ENCODE measurements at regions not wholly inside any gene's neighbourhood (a gene's known extent, or its start where the extent isn't known, plus 50 kb on each side); places are given as distances from the start of the nearest gene placed in this dataset.

DNA sequence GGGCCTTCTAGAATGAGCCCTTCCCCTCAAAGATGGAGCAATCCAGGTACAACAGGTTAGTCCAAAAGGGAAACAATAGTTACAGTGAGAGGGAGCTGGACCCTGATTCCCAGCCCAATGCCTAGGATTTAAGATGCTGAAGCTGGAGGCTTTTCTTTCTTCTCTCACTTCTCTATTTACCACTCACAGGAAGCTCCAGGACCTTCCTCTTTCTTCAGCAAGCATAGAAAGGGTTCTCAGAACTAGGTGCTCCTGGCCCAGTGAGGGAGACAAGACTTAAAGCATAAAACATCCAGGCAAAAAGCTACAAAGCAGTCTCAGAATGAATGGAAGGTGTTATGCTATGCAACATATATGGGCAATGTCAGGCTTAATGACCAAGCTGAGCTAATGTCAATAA is 279.0 kb downstream of the SRBD1 start:
- H3K4me1 ChIP-seq (ENCODE audit: insufficient read depth, low read length, severe bottlenecking), result no peaks in the 10 kb centered on the region
- no peak overlapping the region for H3K4me3 ChIP-seq (ENCODE audit: low read depth, low read length, poor library complexity, severe bottlenecking)
- no peak for TF ChIP-seq EZH2 (IDR thresholded peaks at IDR 0.05; ENCODE audit: borderline replicate concordance, low read length)
- TF ChIP-seq, protein P1, sequence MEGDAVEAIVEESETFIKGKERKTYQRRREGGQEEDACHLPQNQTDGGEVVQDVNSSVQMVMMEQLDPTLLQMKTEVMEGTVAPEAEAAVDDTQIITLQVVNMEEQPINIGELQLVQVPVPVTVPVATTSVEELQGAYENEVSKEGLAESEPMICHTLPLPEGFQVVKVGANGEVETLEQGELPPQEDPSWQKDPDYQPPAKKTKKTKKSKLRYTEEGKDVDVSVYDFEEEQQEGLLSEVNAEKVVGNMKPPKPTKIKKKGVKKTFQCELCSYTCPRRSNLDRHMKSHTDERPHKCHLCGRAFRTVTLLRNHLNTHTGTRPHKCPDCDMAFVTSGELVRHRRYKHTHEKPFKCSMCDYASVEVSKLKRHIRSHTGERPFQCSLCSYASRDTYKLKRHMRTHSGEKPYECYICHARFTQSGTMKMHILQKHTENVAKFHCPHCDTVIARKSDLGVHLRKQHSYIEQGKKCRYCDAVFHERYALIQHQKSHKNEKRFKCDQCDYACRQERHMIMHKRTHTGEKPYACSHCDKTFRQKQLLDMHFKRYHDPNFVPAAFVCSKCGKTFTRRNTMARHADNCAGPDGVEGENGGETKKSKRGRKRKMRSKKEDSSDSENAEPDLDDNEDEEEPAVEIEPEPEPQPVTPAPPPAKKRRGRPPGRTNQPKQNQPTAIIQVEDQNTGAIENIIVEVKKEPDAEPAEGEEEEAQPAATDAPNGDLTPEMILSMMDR (IDR thresholded peaks at IDR 0.05; ENCODE audit: low read length), result no peak
- H3K27ac ChIP-seq (ENCODE audit: low read depth, low read length, poor library complexity, severe bottlenecking), result no peak overlapping the region
- no peak overlapping the region for H3K4me2 ChIP-seq (ENCODE audit: low read length)
- no peaks in the 10 kb centered on the region for H3K27me3 ChIP-seq (ENCODE audit: insufficient read depth, low read length)
- H2AFZ ChIP-seq (ENCODE audit: low read length), result no peak overlapping the region
- no peaks in the 10 kb centered on the region for H3F3A ChIP-seq (ENCODE audit: insufficient read depth, low read length)
- no peaks in the 10 kb centered on the region for H3K9me2 ChIP-seq (ENCODE audit: low read depth, low read length)
- H3K9ac ChIP-seq (ENCODE audit: low read length), result no peak overlapping the region
- H3K9me3 ChIP-seq (ENCODE audit: low read length), result no peaks in the 10 kb centered on the region
- no peaks in the 10 kb centered on the region for H3K79me2 ChIP-seq (ENCODE audit: insufficient read depth, low read length)
- no peaks in the 10 kb centered on the region for H4K20me1 ChIP-seq (ENCODE audit: insufficient read depth, low read length)
- no peaks in the 10 kb centered on the region for H3K36me3 ChIP-seq (ENCODE audit: insufficient read depth, low read length)

DNA sequence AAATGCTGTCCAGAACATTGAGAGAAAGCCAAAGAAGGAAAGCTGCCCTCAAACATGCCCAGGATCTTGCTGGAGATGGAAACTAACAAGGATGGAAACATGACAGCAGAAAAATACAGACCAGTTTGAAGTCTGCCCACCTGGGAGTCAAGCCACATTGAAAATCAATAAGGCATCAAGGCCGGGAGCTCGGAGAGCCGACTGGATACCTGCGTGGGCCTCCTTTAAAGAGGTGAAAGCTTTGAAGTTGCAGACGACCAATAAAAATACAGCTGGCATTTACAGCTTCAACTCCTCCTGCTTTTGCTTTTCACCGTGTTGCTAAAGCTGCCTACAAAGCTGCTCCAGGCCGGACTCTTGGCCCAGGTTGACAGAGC is 279.7 kb downstream of the SRBD1 start:
- no peaks in the 10 kb centered on the region for H3K36me3 ChIP-seq (ENCODE audit: insufficient read depth, low read length)
- H3K4me3 ChIP-seq (ENCODE audit: low read depth, low read length, poor library complexity, severe bottlenecking), result no peak overlapping the region
- H3K79me2 ChIP-seq (ENCODE audit: insufficient read depth, low read length), result no peaks in the 10 kb centered on the region
- no peaks in the 10 kb centered on the region for H3K4me1 ChIP-seq (ENCODE audit: insufficient read depth, low read length, severe bottlenecking)
- no peak for TF ChIP-seq EZH2 (IDR thresholded peaks at IDR 0.05; ENCODE audit: borderline replicate concordance, low read length)
- TF ChIP-seq, protein P1 (IDR thresholded peaks at IDR 0.05; ENCODE audit: low read length), result no peak
- H3K27me3 ChIP-seq (ENCODE audit: insufficient read depth, low read length), result no peaks in the 10 kb centered on the region
- H3F3A ChIP-seq (ENCODE audit: insufficient read depth, low read length), result no peaks in the 10 kb centered on the region
- no peaks in the 10 kb centered on the region for H3K9me2 ChIP-seq (ENCODE audit: low read depth, low read length)
- no peak overlapping the region for H3K4me2 ChIP-seq (ENCODE audit: low read length)
- H2AFZ ChIP-seq (ENCODE audit: low read length), result no peak overlapping the region
- no peak overlapping the region for H3K27ac ChIP-seq (ENCODE audit: low read depth, low read length, poor library complexity, severe bottlenecking)
- no peak overlapping the region for H3K9ac ChIP-seq (ENCODE audit: low read length)
- H4K20me1 ChIP-seq (ENCODE audit: insufficient read depth, low read length), result no peaks in the 10 kb centered on the region
- no peaks in the 10 kb centered on the region for H3K9me3 ChIP-seq (ENCODE audit: low read length)

DNA sequence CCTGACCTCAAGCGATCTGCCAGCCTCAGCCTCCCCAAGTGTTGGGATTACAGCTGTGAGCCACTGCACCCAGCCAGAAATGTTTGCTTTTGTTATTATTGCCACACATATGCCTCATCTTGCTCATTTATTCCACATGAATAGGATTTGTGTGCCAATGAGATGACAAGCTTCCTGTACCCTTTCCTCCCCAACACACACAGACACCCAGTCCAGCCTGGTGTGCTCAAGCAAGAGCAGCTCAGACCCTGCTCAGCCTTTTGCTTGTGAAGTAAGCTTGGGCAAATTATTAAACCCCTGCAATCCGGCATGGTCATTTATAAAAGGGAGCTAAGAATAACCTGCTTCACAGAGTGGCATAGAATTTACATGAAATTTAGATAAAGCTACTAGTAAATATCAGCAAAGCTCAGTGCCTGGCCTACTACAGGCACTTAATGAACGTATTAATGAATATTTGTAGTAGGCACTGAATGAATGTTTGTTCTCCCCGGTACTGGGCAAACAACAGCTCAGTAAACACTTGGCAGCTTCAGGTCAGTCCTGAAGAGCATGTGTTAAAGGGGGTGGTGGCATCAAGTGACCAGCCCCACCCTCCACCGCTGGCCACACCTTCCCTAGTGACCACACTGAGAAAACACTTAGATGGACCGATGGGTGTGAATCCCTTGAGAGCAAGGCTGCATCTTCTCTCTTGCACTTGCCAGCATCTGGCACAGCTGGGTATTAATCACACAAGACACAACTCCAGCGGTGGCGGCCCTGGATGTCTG is 280.2 kb downstream of the SRBD1 start:
- H4K20me1 ChIP-seq (ENCODE audit: insufficient read depth, low read length), result no peaks in the 10 kb centered on the region
- no peak overlapping the region for H3K27ac ChIP-seq (ENCODE audit: low read depth, low read length, poor library complexity, severe bottlenecking)
- H3K79me2 ChIP-seq (ENCODE audit: insufficient read depth, low read length), result no peaks in the 10 kb centered on the region
- H3F3A ChIP-seq (ENCODE audit: insufficient read depth, low read length), result no peaks in the 10 kb centered on the region
- no peaks in the 10 kb centered on the region for H3K36me3 ChIP-seq (ENCODE audit: insufficient read depth, low read length)
- H3K4me2 ChIP-seq (ENCODE audit: low read length), result no peak overlapping the region
- no peaks in the 10 kb centered on the region for H3K9me2 ChIP-seq (ENCODE audit: low read depth, low read length)
- H3K9ac ChIP-seq (ENCODE audit: low read length), result no peak overlapping the region
- H3K4me1 ChIP-seq (ENCODE audit: insufficient read depth, low read length, severe bottlenecking), result no peaks in the 10 kb centered on the region
- H2AFZ ChIP-seq (ENCODE audit: low read length), result no peak overlapping the region
- no peaks in the 10 kb centered on the region for H3K27me3 ChIP-seq (ENCODE audit: insufficient read depth, low read length)
- H3K4me3 ChIP-seq (ENCODE audit: low read depth, low read length, poor library complexity, severe bottlenecking), result no peak overlapping the region
- no peaks in the 10 kb centered on the region for H3K9me3 ChIP-seq (ENCODE audit: low read length)
- no peak for TF ChIP-seq EZH2 (IDR thresholded peaks at IDR 0.05; ENCODE audit: borderline replicate concordance, low read length)
- TF ChIP-seq, protein P1 (IDR thresholded peaks at IDR 0.05; ENCODE audit: low read length), result no peak

Measured in OCI-LY1 (cell line).